ENCODE measurements at regions not wholly inside any gene's neighbourhood (a gene's known extent, or its start where the extent isn't known, plus 50 kb on each side); places are given as distances from the start of the nearest gene placed in this dataset.

DNA sequence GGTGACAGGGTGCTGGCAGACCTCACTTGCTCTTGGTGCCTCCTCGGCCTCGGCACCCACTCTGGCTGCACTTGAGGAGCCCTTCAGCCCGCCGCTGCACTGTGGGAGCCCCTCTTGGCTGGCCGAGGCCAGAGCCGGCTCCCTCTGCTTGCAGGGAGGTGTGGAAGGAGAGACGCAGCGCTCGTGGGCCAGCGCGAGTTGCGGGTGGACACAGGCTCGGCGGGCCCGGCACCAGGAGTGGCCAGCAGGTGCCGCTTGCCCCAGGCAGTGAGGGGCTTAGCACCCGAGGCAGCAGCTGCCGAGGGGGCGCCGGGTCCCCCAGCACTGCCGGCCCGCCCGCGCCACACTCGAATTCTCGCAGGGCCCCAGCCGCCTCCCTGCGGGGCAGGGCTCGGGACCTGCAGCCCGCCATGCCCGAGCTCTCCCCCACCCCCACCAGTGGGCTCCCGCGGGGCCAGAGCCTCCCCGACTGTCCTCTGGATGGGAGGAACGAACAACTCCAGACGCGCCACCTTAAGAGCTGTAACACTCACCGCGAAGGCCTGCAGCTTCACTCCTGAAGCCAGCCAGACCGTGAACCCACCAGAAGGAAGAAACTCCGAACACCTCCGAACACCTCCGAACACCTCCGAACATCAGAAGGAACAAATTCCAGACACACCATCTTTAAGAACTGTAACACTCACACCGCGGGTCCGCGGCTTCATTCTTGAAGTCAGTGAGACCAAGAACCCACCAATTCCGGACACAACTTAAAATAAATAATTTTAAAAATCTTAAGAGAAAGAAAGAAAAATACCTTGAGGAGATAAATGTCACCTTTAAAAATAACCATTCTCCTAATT is 311.1 kb upstream of the SLC7A11 start:
- DNase-seq (ENCODE audit: extremely low spot score, unreplicated experiment) = no peak

DNA sequence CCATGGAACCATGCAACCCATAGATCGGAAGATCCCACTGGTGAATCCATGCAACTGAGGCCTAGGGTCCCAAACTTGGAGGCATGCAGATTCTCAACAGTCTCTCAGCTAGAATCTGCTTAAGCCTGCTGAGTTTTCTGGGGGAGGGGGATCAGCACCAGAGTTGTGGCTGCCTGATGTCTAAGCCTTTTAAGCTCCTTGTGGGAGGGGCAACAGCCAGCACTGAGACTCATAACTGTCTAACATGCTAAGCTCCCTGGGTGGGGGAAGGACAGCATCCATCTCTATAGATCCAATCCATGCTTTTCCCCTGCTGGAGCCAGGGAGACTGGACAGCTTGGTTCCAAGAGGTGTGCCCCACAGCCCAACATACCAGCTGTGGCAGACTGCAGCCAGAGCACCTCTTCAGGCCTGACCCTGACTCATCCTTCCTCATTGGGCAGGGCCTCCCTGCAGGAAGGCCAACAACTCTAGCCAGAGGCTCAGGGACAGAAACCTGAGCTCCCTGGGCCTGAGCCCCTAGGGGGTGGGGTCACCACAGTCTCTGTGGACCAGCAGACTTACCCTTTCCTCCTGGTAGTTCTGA is 300.1 kb upstream of the SLC7A11 start:
- H3K4me3 Mint-ChIP-seq (ENCODE audit: unreplicated experiment) = no peak overlapping the region
- no peaks in the 10 kb centered on the region for H3K27me3 Mint-ChIP-seq (ENCODE audit: unreplicated experiment)
- H3K36me3 Mint-ChIP-seq (ENCODE audit: unreplicated experiment) = peaks cover 4% of the 10 kb centered on the region
- H3K27ac Mint-ChIP-seq (ENCODE audit: unreplicated experiment) = no peak overlapping the region
- no peak for DNase-seq (ENCODE audit: extremely low spot score, unreplicated experiment)
- H3K9me3 Mint-ChIP-seq (ENCODE audit: unreplicated experiment) = peaks cover 34% of the 10 kb centered on the region
- peaks cover 23% of the 10 kb centered on the region for H3K4me1 Mint-ChIP-seq (ENCODE audit: unreplicated experiment)
- TF ChIP-seq, protein P1, sequence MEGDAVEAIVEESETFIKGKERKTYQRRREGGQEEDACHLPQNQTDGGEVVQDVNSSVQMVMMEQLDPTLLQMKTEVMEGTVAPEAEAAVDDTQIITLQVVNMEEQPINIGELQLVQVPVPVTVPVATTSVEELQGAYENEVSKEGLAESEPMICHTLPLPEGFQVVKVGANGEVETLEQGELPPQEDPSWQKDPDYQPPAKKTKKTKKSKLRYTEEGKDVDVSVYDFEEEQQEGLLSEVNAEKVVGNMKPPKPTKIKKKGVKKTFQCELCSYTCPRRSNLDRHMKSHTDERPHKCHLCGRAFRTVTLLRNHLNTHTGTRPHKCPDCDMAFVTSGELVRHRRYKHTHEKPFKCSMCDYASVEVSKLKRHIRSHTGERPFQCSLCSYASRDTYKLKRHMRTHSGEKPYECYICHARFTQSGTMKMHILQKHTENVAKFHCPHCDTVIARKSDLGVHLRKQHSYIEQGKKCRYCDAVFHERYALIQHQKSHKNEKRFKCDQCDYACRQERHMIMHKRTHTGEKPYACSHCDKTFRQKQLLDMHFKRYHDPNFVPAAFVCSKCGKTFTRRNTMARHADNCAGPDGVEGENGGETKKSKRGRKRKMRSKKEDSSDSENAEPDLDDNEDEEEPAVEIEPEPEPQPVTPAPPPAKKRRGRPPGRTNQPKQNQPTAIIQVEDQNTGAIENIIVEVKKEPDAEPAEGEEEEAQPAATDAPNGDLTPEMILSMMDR (IDR thresholded peaks at IDR 0.05) = no peak

More for the DNA sequence above, 311.1 kb upstream of the SLC7A11 start:
- TF ChIP-seq, protein P1 (IDR thresholded peaks at IDR 0.05) = no peak
- Mint-ChIP-seq H3K9me3 (ENCODE audit: unreplicated experiment) (peaks cover 3% of the 10 kb centered on the region), H3K27ac (ENCODE audit: unreplicated experiment) (no peak overlapping the region), H3K4me1 (ENCODE audit: unreplicated experiment) (no peaks in the 10 kb centered on the region), H3K36me3 (ENCODE audit: unreplicated experiment) (peaks cover 1% of the 10 kb centered on the region), H3K27me3 (ENCODE audit: unreplicated experiment) (no peaks in the 10 kb centered on the region), H3K4me3 (ENCODE audit: unreplicated experiment) (no peak overlapping the region)

DNA sequence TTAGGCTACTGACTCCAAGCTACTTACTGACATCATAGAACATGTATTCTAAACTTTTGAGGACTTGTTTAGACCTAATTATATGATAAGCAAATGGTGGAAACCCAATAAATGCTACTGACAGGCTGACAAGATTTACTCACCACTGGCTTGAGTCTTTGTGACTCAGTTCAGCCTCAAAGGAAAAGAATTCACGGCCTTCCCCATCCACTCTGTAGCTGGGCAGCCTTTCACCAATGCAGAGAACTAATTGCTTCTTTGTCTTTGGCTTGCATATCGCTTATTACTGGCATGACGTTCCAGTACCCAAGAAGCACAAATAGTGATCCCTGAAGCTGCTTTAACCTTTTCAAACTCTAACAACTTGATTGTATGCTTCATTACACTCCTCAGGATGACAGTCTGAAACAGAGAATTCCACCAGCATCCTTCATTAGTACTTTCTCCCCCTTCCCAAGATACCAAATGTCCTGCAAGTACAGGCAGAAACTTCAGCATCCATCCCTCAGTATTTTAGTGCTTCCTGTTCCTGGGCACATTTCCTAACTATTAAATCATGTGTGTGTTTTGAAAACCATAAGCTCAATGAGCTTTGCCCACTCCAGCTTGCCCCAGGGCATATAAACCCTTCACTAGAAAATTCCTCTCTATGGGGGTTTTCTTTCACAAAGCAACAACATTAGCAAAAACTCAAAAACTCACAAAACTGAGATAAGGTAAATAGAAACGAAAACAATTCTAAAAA is 298.1 kb upstream of the SLC7A11 start:
- H3K9me3 Mint-ChIP-seq (ENCODE audit: unreplicated experiment) = peaks cover 27% of the 10 kb centered on the region
- H3K27me3 Mint-ChIP-seq (ENCODE audit: unreplicated experiment) = no peaks in the 10 kb centered on the region
- H3K4me1 Mint-ChIP-seq (ENCODE audit: unreplicated experiment) = peaks cover 27% of the 10 kb centered on the region
- peaks cover 4% of the 10 kb centered on the region for H3K36me3 Mint-ChIP-seq (ENCODE audit: unreplicated experiment)
- H3K27ac Mint-ChIP-seq (ENCODE audit: unreplicated experiment) = peak overlapping the region; percentile 11
- TF ChIP-seq, protein P1 (IDR thresholded peaks at IDR 0.05) = no peak
- no peak for DNase-seq (ENCODE audit: extremely low spot score, unreplicated experiment)
- no peak overlapping the region for H3K4me3 Mint-ChIP-seq (ENCODE audit: unreplicated experiment)

- TF ChIP-seq, protein P1 (IDR thresholded peaks at IDR 0.05) = no peak
- no peak overlapping the region for H3K4me3 Mint-ChIP-seq (ENCODE audit: unreplicated experiment)
- H3K9me3 Mint-ChIP-seq (ENCODE audit: unreplicated experiment) = peaks cover 24% of the 10 kb centered on the region
- no peaks in the 10 kb centered on the region for H3K27me3 Mint-ChIP-seq (ENCODE audit: unreplicated experiment)
- no peak overlapping the region for H3K27ac Mint-ChIP-seq (ENCODE audit: unreplicated experiment)
- no peak for DNase-seq (ENCODE audit: extremely low spot score, unreplicated experiment)
- H3K36me3 Mint-ChIP-seq (ENCODE audit: unreplicated experiment) = peaks cover under 1% of the 10 kb centered on the region
- peaks cover 34% of the 10 kb centered on the region for H3K4me1 Mint-ChIP-seq (ENCODE audit: unreplicated experiment)
Observed at GRCh38 chr4:138538743-138539142, 296.6 kb upstream of the SLC7A11 start.
